Activated CD8-positive, alpha-beta T cell treated with anti-CD3 and anti-CD28 coated beads for 36 hours (primary cell): ENCODE measurements at regions not wholly inside any gene's neighbourhood (a gene's known extent, or its start where the extent isn't known, plus 50 kb on each side); places are given as distances from the start of the nearest gene placed in this dataset.

ENCODE experiments used
- ATAC-seq: fragments of 200-7000 bp; cut with Tn5 transposase; one replicate; pipeline ENCODE4 v1.10.0; 2021; ENCODE audit warnings: mild to moderate bottlenecking, moderate library complexity
- CTCF ChIA-PET: fragments of 350-600 bp; sonication (Branson Sonifier 250); formaldehyde crosslinking; loops from one replicate; lab custom pipeline; 2021; ENCODE audit warnings: antibody characterized with exemption; lab: Charles Lee
- POLR2A ChIA-PET: fragments of 350-600 bp; sonication (Branson Sonifier 250); formaldehyde crosslinking; loops from one replicate; lab custom pipeline; 2021; ENCODE audit warnings: antibody characterized with exemption; lab: Charles Lee
- DNase-seq: peaks from one replicate; pipeline ENCODE4 v3.0.0-alpha.2; 2020
- H3K27ac Mint-ChIP-seq: one replicate; pipeline ENCODE4 v1.8.0; 2021; ENCODE audit warnings: mild to moderate bottlenecking, mixed read lengths
- H3K27me3 Mint-ChIP-seq: one replicate; pipeline ENCODE4 v1.8.0; 2021; ENCODE audit warnings: mixed read lengths
- H3K36me3 Mint-ChIP-seq: one replicate; pipeline ENCODE4 v1.8.0; 2021; ENCODE audit warnings: low read depth, mixed read lengths
- H3K4me1 Mint-ChIP-seq: one replicate; pipeline ENCODE4 v1.8.0; 2021; ENCODE audit warnings: low read depth, mixed read lengths
- H3K4me3 Mint-ChIP-seq: one replicate; pipeline ENCODE4 v1.8.0; 2021; ENCODE audit warnings: mild to moderate bottlenecking, moderate library complexity, mixed read lengths
- H3K9me3 Mint-ChIP-seq: one replicate; pipeline ENCODE4 v1.8.0; 2021; ENCODE audit warnings: mixed read lengths
- CTCF ChIP-seq: fragments of 200-600 bp; IDR thresholded peaks from one replicate; pipeline ENCODE4 v1.8.0; 2022; ENCODE audit warnings: antibody characterized with exemption, mild to moderate bottlenecking
- intact Hi-C: fragments of 100-400 bp; cut with micrococcal nuclease; formaldehyde crosslinking; loops from one replicate; pipeline ENCODE4 v1.10.0; 2022

GRCh38 chr1:64366821-64367220 lies 103.1 kb upstream of the CACHD1 start:
- intact Hi-C loops = no loop called here
- no peaks in the 10 kb centered on the region for H3K36me3 Mint-ChIP-seq
- no peaks in the 10 kb centered on the region for H3K4me1 Mint-ChIP-seq
- H3K9me3 Mint-ChIP-seq = no peaks in the 10 kb centered on the region
- H3K27ac Mint-ChIP-seq = no peak overlapping the region
- no peak for TF ChIP-seq CTCF
- DNase-seq (no peak), ATAC-seq (no peak)
- ChIA-PET POLR2A (no interaction called here), CTCF (no interaction called here)
- H3K27me3 Mint-ChIP-seq = peaks cover 1% of the 10 kb centered on the region
- no peak overlapping the region for H3K4me3 Mint-ChIP-seq

- DNase-seq = no peak
Observed at GRCh38 chr1:64368344-64368743, 101.6 kb upstream of the CACHD1 start.

GRCh38 chr1:64378826-64379225 lies 91.1 kb upstream of the CACHD1 start:
- intact Hi-C loops = no loop called here
- ChIA-PET CTCF (no interaction called here), POLR2A (no interaction called here)
- Mint-ChIP-seq H3K27me3 (peaks cover 3% of the 10 kb centered on the region), H3K27ac (no peak overlapping the region), H3K9me3 (no peaks in the 10 kb centered on the region), H3K4me1 (no peaks in the 10 kb centered on the region), H3K4me3 (no peak overlapping the region), H3K36me3 (no peaks in the 10 kb centered on the region)
- DNase-seq = no peak
- no peak for ATAC-seq
- TF ChIP-seq CTCF = no peak

More at GRCh38 chr1:64368344-64368743, 101.6 kb upstream of the CACHD1 start:
- no peak for TF ChIP-seq CTCF
- ChIA-PET CTCF (no interaction called here), POLR2A (no interaction called here)
- Mint-ChIP-seq H3K36me3 (no peaks in the 10 kb centered on the region), H3K4me1 (no peaks in the 10 kb centered on the region), H3K4me3 (no peak overlapping the region), H3K27ac (no peak overlapping the region), H3K9me3 (no peaks in the 10 kb centered on the region), H3K27me3 (no peaks in the 10 kb centered on the region)
- intact Hi-C loops = no loop called here
- ATAC-seq = no peak

GRCh38 chr1:64387389-64388285 lies 82.3 kb upstream of the CACHD1 start:
- intact Hi-C loops = no loop called here

More at GRCh38 chr1:64387389-64388285, 82.3 kb upstream of the CACHD1 start:
- H3K27me3 Mint-ChIP-seq = peaks cover 3% of the 10 kb centered on the region
- DNase-seq (no peak), ATAC-seq (no peak)
- H3K9me3 Mint-ChIP-seq = no peaks in the 10 kb centered on the region
- ChIA-PET POLR2A (no interaction called here), CTCF (no interaction called here)
- H3K4me3 Mint-ChIP-seq = no peak overlapping the region
- H3K27ac Mint-ChIP-seq = no peak overlapping the region
- no peaks in the 10 kb centered on the region for H3K36me3 Mint-ChIP-seq
- H3K4me1 Mint-ChIP-seq = no peaks in the 10 kb centered on the region
- no peak for TF ChIP-seq CTCF
